ENCODE measurements at regions not wholly inside any gene's neighbourhood (a gene's known extent, or its start where the extent isn't known, plus 50 kb on each side); places are given as distances from the start of the nearest gene placed in this dataset.

DNA sequence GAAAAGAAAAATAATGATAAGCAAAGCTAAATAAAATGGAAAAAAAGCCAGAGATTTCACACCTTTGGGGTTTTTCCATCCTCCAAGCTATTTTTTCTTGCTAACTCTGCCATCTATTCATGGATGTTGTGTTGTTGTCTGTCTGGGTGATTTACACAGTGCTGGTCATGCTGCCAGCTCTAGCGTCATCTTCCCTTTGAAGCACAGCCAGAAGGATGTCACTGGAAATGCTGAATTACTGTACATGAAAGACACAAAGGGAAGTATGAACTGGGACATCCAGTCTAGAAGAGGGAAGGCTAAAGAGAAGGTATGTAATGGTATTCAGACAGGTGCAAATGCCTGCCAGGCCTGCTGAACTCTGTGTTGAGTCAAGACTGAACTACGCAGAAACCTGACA lies 241.9 kb upstream of the STXBP5 start:
- Histone ChIP-seq H3K9me3 (no peaks in the 10 kb centered on the region), H3K36me3 (ENCODE audit: control insufficient read depth in 2 of 2, extremely low read depth in 1 of 2, insufficient read depth in 1 of 2, low read length in 1 of 2) (no peaks in the 10 kb centered on the region)
- no peak overlapping the region for H3K27ac Mint-ChIP-seq

DNA sequence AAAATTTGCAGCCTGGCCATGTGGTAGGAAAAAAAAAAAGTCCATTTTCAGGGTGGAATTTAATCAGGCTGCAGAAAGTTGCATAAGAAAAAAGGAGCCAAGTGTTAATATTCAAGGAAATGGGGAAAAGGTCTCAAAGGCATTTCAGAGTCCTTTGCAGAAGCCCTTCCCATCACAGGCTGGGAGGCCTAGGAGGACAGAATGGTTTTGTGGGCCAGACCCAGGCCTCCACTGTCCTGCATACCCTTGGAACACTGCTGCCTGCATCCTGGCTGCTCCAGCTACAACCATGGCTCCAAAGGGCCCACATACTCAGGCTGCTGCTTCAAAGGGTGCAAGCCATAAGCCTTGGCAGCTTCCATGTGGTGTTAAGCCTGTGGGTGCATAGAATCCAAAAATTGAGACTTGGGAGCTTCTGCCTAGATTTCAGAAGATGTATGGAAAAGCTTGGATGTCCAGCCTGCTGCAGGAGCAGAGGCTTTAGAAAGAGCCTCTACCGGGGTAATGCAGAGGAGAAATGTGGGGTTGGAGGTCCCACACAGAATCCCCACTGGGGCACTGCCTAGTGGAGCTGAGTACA lies 239.0 kb upstream of the STXBP5 start:
- H3K9me3 Mint-ChIP-seq = peaks cover 8 to 19% (median 18%) of the 10 kb centered on the region in 3 donors
- ChIA-PET CTCF (interaction anchor here in 1 of 2 donors (0.6 kb wide), 1 partner anchor 11 kb away, joined by 5 read pairs; no protein-coding TSS in a partner anchor), POLR2A (no interaction called here)
- peaks cover 6% of the 10 kb centered on the region for H3K36me3 Mint-ChIP-seq
- H3K4me3 ChIP-seq (ENCODE audit: control insufficient read depth in 1 of 2, extremely low read depth in 1 of 2, low read length in 1 of 2) = no peak overlapping the region
- DNase-seq (no peak), ATAC-seq (replicated peaks in 1 of 4) (no peak)
- no peaks in the 10 kb centered on the region for H3K27me3 Mint-ChIP-seq
- H3K27me3 ChIP-seq (replicated peaks in 1 of 2; ENCODE audit: control insufficient read depth in 2 of 2, extremely low read depth in 1 of 2, insufficient read depth in 2 of 2, low read length in 1 of 2) = no peaks in the 10 kb centered on the region
- no peak overlapping the region for H3K4me3 Mint-ChIP-seq
- no peak overlapping the region for H3K27ac Mint-ChIP-seq
- no peaks in the 10 kb centered on the region for H3K9me3 ChIP-seq
- WGBS (ENCODE audit: insufficient coverage) = 67% methylated on average over 1 of the region's 1 CpG
- no peaks in the 10 kb centered on the region for H3K4me1 ChIP-seq (ENCODE audit: control insufficient read depth in 1 of 2, extremely low read depth in 1 of 2, insufficient read depth in 2 of 2, low read length in 2 of 2)
- no peaks in the 10 kb centered on the region for H3K4me1 Mint-ChIP-seq
- H3K36me3 ChIP-seq (ENCODE audit: control insufficient read depth in 2 of 2, extremely low read depth in 1 of 2, insufficient read depth in 1 of 2, low read length in 1 of 2) = no peaks in the 10 kb centered on the region
- no peak overlapping the region for H3K27ac ChIP-seq (ENCODE audit: low read length)

More for the DNA sequence above, 241.9 kb upstream of the STXBP5 start:
- Mint-ChIP-seq H3K9me3 (peaks cover 8 to 19% (median 18%) of the 10 kb centered on the region in 3 donors), H3K27me3 (no peaks in the 10 kb centered on the region), H3K36me3 (peaks cover 6% of the 10 kb centered on the region), H3K4me1 (no peaks in the 10 kb centered on the region), H3K4me3 (no peak overlapping the region)
- ChIA-PET CTCF (no interaction called here), POLR2A (no interaction called here)
- ATAC-seq (replicated peaks in 1 of 4) (no peak), DNase-seq (no peak)
- Histone ChIP-seq H3K4me3 (ENCODE audit: control insufficient read depth in 1 of 2, extremely low read depth in 1 of 2, low read length in 1 of 2) (no peak overlapping the region), H3K4me1 (ENCODE audit: control insufficient read depth in 1 of 2, extremely low read depth in 1 of 2, insufficient read depth in 2 of 2, low read length in 2 of 2) (no peaks in the 10 kb centered on the region), H3K27me3 (replicated peaks in 1 of 2; ENCODE audit: control insufficient read depth in 2 of 2, extremely low read depth in 1 of 2, insufficient read depth in 2 of 2, low read length in 1 of 2) (no peaks in the 10 kb centered on the region), H3K27ac (ENCODE audit: low read length) (no peak overlapping the region)
- 88% methylated on average over 1 of the region's 2 CpGs for WGBS (ENCODE audit: insufficient coverage)

DNA sequence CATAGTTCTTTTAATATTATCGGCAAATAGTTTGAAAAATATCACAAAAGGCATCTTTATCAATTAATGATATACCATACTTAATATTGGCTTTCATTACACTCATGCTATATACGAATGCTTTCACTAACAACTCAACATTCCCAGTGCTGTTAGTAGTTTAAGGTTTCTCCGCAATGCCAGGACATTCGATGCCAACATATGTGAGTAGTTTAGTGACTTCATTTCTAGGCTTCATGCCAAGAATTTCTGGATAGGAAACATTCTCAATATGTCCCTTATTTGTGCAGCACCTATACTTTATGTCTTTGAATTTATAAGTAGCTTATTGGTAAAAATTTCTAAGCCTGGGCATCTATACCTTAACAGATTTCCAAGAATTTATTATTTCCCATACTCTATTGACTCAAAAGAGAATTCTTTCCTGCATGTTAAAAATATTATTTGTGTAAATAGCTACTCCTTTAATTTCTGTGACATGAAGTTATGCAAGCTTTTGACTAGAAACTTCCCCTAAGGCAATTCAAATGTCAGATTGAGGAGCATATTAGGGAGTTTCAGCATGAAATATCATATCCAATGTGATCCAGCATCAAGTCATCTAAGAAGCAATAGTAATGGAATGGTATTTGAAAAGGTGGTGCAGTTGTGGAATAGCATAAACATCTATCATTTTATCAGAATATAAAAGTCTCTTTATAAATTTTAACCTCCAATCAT lies 236.0 kb upstream of the STXBP5 start:
- H3K27me3 ChIP-seq (replicated peaks in 1 of 2; ENCODE audit: control insufficient read depth in 2 of 2, extremely low read depth in 1 of 2, insufficient read depth in 2 of 2, low read length in 1 of 2) = peaks cover 0 to 1% of the 10 kb centered on the region in 2 experiments
- no peaks in the 10 kb centered on the region for H3K36me3 ChIP-seq (ENCODE audit: control insufficient read depth in 2 of 2, extremely low read depth in 1 of 2, insufficient read depth in 1 of 2, low read length in 1 of 2)
- H3K4me1 Mint-ChIP-seq = no peaks in the 10 kb centered on the region
- H3K27ac Mint-ChIP-seq = no peak overlapping the region
- no peaks in the 10 kb centered on the region for H3K4me1 ChIP-seq (ENCODE audit: control insufficient read depth in 1 of 2, extremely low read depth in 1 of 2, insufficient read depth in 2 of 2, low read length in 2 of 2)
- H3K4me3 Mint-ChIP-seq = no peak overlapping the region
- H3K9me3 ChIP-seq = no peaks in the 10 kb centered on the region
- peaks cover 8 to 19% (median 18%) of the 10 kb centered on the region in 3 donors for H3K9me3 Mint-ChIP-seq
- ATAC-seq (replicated peaks in 1 of 4) = no peak
- CTCF ChIA-PET = interaction anchor here in 1 of 2 donors (0.6 kb wide), 1 partner anchor 39 kb away, joined by 4 read pairs; no protein-coding TSS in a partner anchor
- WGBS (ENCODE audit: insufficient coverage) = no CpG with 5 or more reads among the region's 4 CpGs
- H3K27ac ChIP-seq (ENCODE audit: low read length) = no peak overlapping the region
- POLR2A ChIA-PET = no interaction called here
- H3K27me3 Mint-ChIP-seq = no peaks in the 10 kb centered on the region
- H3K36me3 Mint-ChIP-seq = peaks cover 6% of the 10 kb centered on the region
- no peak for DNase-seq
- H3K4me3 ChIP-seq (ENCODE audit: control insufficient read depth in 1 of 2, extremely low read depth in 1 of 2, low read length in 1 of 2) = no peak overlapping the region

DNA sequence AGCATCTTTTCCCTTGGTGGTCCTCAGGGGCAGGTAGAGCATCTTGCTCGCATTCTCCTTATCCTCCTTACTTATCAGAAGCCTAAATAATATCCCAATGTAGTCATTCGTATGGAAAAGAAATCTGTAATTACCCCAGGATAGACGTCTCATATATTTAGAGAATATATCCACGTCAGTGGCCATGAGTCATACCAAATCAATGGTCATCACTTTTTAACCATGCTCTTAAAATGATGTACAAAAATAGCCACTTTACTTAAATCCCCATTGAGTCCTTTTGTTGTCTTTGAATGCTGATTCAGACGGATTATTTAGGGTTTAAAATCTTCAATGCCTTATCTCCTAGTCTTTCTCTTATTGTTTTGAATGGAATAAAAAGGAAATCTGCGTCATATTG lies 231.7 kb upstream of the STXBP5 start:
- no peaks in the 10 kb centered on the region for H3K36me3 Mint-ChIP-seq
- ChIA-PET POLR2A (no interaction called here), CTCF (no interaction called here)
- no peaks in the 10 kb centered on the region for H3K27me3 Mint-ChIP-seq
- no peak for ATAC-seq (replicated peaks in 1 of 4)
- no peak for DNase-seq
- H3K4me1 Mint-ChIP-seq = no peaks in the 10 kb centered on the region
- no peak overlapping the region for H3K27ac Mint-ChIP-seq
- no peak overlapping the region for H3K4me3 ChIP-seq (ENCODE audit: control insufficient read depth in 1 of 2, extremely low read depth in 1 of 2, low read length in 1 of 2)
- no peaks in the 10 kb centered on the region for H3K9me3 Mint-ChIP-seq
- peaks cover 0 to 2% of the 10 kb centered on the region in 2 experiments for H3K27me3 ChIP-seq (replicated peaks in 1 of 2; ENCODE audit: control insufficient read depth in 2 of 2, extremely low read depth in 1 of 2, insufficient read depth in 2 of 2, low read length in 1 of 2)
- H3K4me3 Mint-ChIP-seq = no peak overlapping the region
- no peak overlapping the region for H3K27ac ChIP-seq (ENCODE audit: low read length)
- no peaks in the 10 kb centered on the region for H3K4me1 ChIP-seq (ENCODE audit: control insufficient read depth in 1 of 2, extremely low read depth in 1 of 2, insufficient read depth in 2 of 2, low read length in 2 of 2)
- no peaks in the 10 kb centered on the region for H3K36me3 ChIP-seq (ENCODE audit: control insufficient read depth in 2 of 2, extremely low read depth in 1 of 2, insufficient read depth in 1 of 2, low read length in 1 of 2)
- WGBS (ENCODE audit: insufficient coverage) = 95% methylated on average over 2 of the region's 6 CpGs
- no peaks in the 10 kb centered on the region for H3K9me3 ChIP-seq

DNA sequence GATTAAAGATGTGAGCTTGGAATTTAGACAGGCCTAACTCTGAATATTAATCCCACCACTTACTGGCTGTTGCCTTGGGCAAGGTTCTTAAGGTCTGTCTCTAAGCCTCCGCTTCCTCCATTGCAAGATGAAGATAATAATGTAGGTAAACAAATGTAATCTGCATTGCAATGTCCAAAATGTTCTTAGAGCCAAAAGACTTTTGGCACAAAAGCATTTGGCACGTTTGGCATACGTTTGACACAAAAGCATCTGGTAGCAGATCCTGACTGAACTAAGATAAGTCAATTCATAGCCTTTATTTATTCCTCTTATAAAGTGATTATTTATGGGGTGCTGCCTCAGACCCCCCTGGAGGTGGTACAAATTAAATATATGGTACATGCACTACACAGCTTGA lies 229.9 kb upstream of the STXBP5 start:
- no peak overlapping the region for H3K27ac ChIP-seq (ENCODE audit: low read length)
- H3K27me3 Mint-ChIP-seq = peaks cover 0 to 2% of the 10 kb centered on the region in 2 donors
- H3K4me1 Mint-ChIP-seq = no peaks in the 10 kb centered on the region

DNA sequence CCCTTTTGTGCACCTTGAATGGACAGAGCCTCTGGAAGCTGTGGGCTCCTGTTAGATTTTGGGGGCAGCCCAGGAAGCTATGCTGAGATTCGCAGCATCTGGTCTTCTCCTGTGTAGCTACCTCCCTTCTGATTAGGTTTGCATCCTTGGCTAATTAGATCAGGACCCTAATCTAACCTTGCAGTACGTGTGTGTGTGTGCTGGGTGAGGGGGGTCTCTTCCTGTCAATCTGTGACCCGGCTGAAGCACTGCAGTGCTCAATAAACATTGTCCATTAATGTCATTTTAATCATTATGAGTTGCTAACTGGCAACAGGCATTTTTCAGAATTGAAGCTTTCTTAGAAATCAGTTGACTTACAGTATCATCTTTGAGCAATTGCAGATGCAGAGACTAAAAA lies 229.1 kb upstream of the STXBP5 start:
- no CpG with 5 or more reads among the region's 3 CpGs for WGBS (ENCODE audit: insufficient coverage)
- Histone ChIP-seq H3K4me1 (ENCODE audit: control insufficient read depth in 1 of 2, extremely low read depth in 1 of 2, insufficient read depth in 2 of 2, low read length in 2 of 2) (no peaks in the 10 kb centered on the region), H3K36me3 (ENCODE audit: control insufficient read depth in 2 of 2, extremely low read depth in 1 of 2, insufficient read depth in 1 of 2, low read length in 1 of 2) (no peaks in the 10 kb centered on the region), H3K27ac (ENCODE audit: low read length) (no peak overlapping the region), H3K27me3 (replicated peaks in 1 of 2; ENCODE audit: control insufficient read depth in 2 of 2, extremely low read depth in 1 of 2, insufficient read depth in 2 of 2, low read length in 1 of 2) (peaks cover 0 to 2% of the 10 kb centered on the region in 2 experiments), H3K9me3 (no peaks in the 10 kb centered on the region), H3K4me3 (ENCODE audit: control insufficient read depth in 1 of 2, extremely low read depth in 1 of 2, low read length in 1 of 2) (no peak overlapping the region)
- H3K36me3 Mint-ChIP-seq = no peaks in the 10 kb centered on the region
- H3K9me3 Mint-ChIP-seq = no peaks in the 10 kb centered on the region
- CTCF ChIA-PET = no interaction called here
- no peaks in the 10 kb centered on the region for H3K4me1 Mint-ChIP-seq
- POLR2A ChIA-PET = no interaction called here
- ATAC-seq (replicated peaks in 1 of 4) (no peak), DNase-seq (no peak)
- H3K27me3 Mint-ChIP-seq = peaks cover 0 to 2% of the 10 kb centered on the region in 2 donors
- H3K4me3 Mint-ChIP-seq = no peak overlapping the region
- H3K27ac Mint-ChIP-seq = no peak overlapping the region

More for the DNA sequence above, 229.9 kb upstream of the STXBP5 start:
- Mint-ChIP-seq H3K36me3 (no peaks in the 10 kb centered on the region), H3K4me3 (no peak overlapping the region), H3K9me3 (no peaks in the 10 kb centered on the region), H3K27ac (no peak overlapping the region)
- ATAC-seq (replicated peaks in 1 of 4) (no peak), DNase-seq (no peak)
- WGBS (ENCODE audit: insufficient coverage) = no CpG with 5 or more reads among the region's 3 CpGs
- H3K36me3 ChIP-seq (ENCODE audit: control insufficient read depth in 2 of 2, extremely low read depth in 1 of 2, insufficient read depth in 1 of 2, low read length in 1 of 2) = no peaks in the 10 kb centered on the region
- H3K4me3 ChIP-seq (ENCODE audit: control insufficient read depth in 1 of 2, extremely low read depth in 1 of 2, low read length in 1 of 2) = no peak overlapping the region
- H3K9me3 ChIP-seq = no peaks in the 10 kb centered on the region
- ChIA-PET POLR2A (no interaction called here), CTCF (no interaction called here)
- no peaks in the 10 kb centered on the region for H3K4me1 ChIP-seq (ENCODE audit: control insufficient read depth in 1 of 2, extremely low read depth in 1 of 2, insufficient read depth in 2 of 2, low read length in 2 of 2)
- peaks cover 0 to 2% of the 10 kb centered on the region in 2 experiments for H3K27me3 ChIP-seq (replicated peaks in 1 of 2; ENCODE audit: control insufficient read depth in 2 of 2, extremely low read depth in 1 of 2, insufficient read depth in 2 of 2, low read length in 1 of 2)
